ENCODE measurements at regions not wholly inside any gene's neighbourhood (a gene's known extent, or its start where the extent isn't known, plus 50 kb on each side); places are given as distances from the start of the nearest gene placed in this dataset.
A peak's percentile ranks its signal among the peaks of the same experiment; 100 is the strongest.

DNA sequence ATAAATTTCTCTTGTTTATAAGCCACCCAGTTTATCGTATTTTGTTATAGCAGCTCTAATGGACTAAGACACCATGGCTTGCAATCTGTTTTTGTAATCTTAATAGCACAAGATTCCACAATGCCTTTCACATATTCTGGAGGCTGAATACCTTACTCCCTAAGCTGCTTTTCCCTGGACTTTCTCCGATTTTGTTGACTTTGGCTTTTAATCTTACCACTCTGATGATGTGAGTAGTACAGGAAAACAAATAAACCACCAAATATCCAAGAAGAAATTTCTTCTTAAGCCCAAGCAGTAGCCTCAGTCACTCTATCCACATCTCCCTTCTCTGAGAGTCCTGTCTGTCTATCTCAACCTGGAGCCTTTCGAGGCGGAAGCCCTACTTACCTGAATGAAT is 838.6 kb downstream of the LTN1 start:
- Mint-ChIP-seq H3K27me3 (ENCODE audit: low read depth in 3 of 3) (no peaks in the 10 kb centered on the region), H3K4me3 (no peak overlapping the region), H3K9me3 (peaks cover 0 to 2% (median 0%) of the 10 kb centered on the region in 7 donors), H3K36me3 (no peaks in the 10 kb centered on the region), H3K27ac (no peak overlapping the region), H3K4me1 (no peaks in the 10 kb centered on the region)
- no peak for DNase-seq
- no peaks in the 10 kb centered on the region for H3K36me3 ChIP-seq (replicated peaks in 1 of 2; ENCODE audit: control insufficient read depth in 1 of 2, insufficient read depth in 2 of 2, low read length in 2 of 2)
- no peak overlapping the region for H3K9ac ChIP-seq (ENCODE audit: insufficient read depth, low read length, poor library complexity, severe bottlenecking)
- TF ChIP-seq, protein P1, sequence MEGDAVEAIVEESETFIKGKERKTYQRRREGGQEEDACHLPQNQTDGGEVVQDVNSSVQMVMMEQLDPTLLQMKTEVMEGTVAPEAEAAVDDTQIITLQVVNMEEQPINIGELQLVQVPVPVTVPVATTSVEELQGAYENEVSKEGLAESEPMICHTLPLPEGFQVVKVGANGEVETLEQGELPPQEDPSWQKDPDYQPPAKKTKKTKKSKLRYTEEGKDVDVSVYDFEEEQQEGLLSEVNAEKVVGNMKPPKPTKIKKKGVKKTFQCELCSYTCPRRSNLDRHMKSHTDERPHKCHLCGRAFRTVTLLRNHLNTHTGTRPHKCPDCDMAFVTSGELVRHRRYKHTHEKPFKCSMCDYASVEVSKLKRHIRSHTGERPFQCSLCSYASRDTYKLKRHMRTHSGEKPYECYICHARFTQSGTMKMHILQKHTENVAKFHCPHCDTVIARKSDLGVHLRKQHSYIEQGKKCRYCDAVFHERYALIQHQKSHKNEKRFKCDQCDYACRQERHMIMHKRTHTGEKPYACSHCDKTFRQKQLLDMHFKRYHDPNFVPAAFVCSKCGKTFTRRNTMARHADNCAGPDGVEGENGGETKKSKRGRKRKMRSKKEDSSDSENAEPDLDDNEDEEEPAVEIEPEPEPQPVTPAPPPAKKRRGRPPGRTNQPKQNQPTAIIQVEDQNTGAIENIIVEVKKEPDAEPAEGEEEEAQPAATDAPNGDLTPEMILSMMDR (IDR thresholded peaks at IDR 0.05) = no peak
- no peaks in the 10 kb centered on the region for H3K79me2 ChIP-seq (ENCODE audit: insufficient read depth, low read length)
- no peak overlapping the region for H2AFZ ChIP-seq (ENCODE audit: insufficient read depth, low read depth, low read length, poor library complexity, severe bottlenecking)
- WGBS (ENCODE audit: insufficient coverage) = no CpG with 5 or more reads among the region's 4 CpGs
- no peak overlapping the region for H3K4me3 ChIP-seq (replicated peaks in 1 of 3; ENCODE audit: low read depth in 2 of 3, low read length in 3 of 3)
- no peaks in the 10 kb centered on the region for H3K4me1 ChIP-seq (ENCODE audit: control insufficient read depth in 1 of 2, insufficient read depth in 2 of 2, low read length in 2 of 2)
- no peak overlapping the region for H3K27ac ChIP-seq (ENCODE audit: low read depth in 1 of 2, low read length in 2 of 2)
- H3K27me3 ChIP-seq (ENCODE audit: control insufficient read depth in 2 of 2, insufficient read depth in 2 of 2, low read length in 2 of 2) = no peaks in the 10 kb centered on the region
- H4K20me1 ChIP-seq (ENCODE audit: insufficient read depth, low read length) = no peaks in the 10 kb centered on the region
- H3K4me2 ChIP-seq (replicated peaks; ENCODE audit: extremely low read depth, low read length, poor library complexity, severe bottlenecking) = no peak overlapping the region
- H3K9me3 ChIP-seq (replicated peaks in 1 of 2; ENCODE audit: control insufficient read depth in 1 of 2, insufficient read depth in 1 of 2, low read length in 2 of 2) = no peaks in the 10 kb centered on the region
- intact Hi-C loops (cut with micrococcal nuclease) = no loop called here

- Histone ChIP-seq H3K9me3 (replicated peaks in 1 of 2; ENCODE audit: control insufficient read depth in 1 of 2, insufficient read depth in 1 of 2, low read length in 2 of 2) (no peaks in the 10 kb centered on the region), H3K36me3 (replicated peaks in 1 of 2; ENCODE audit: control insufficient read depth in 1 of 2, insufficient read depth in 2 of 2, low read length in 2 of 2) (no peaks in the 10 kb centered on the region), H3K4me1 (ENCODE audit: control insufficient read depth in 1 of 2, insufficient read depth in 2 of 2, low read length in 2 of 2) (no peaks in the 10 kb centered on the region), H3K27me3 (ENCODE audit: control insufficient read depth in 2 of 2, insufficient read depth in 2 of 2, low read length in 2 of 2) (no peaks in the 10 kb centered on the region), H2AFZ (ENCODE audit: insufficient read depth, low read depth, low read length, poor library complexity, severe bottlenecking) (no peak overlapping the region), H3K4me3 (replicated peaks in 1 of 3; ENCODE audit: low read depth in 2 of 3, low read length in 3 of 3) (no peak overlapping the region), H3K27ac (ENCODE audit: low read depth in 1 of 2, low read length in 2 of 2) (no peak overlapping the region), H3K9ac (ENCODE audit: insufficient read depth, low read length, poor library complexity, severe bottlenecking) (no peak overlapping the region), H3K4me2 (replicated peaks; ENCODE audit: extremely low read depth, low read length, poor library complexity, severe bottlenecking) (no peak overlapping the region), H3K79me2 (ENCODE audit: insufficient read depth, low read length) (no peaks in the 10 kb centered on the region), H4K20me1 (ENCODE audit: insufficient read depth, low read length) (no peaks in the 10 kb centered on the region)
- no peaks in the 10 kb centered on the region for H3K4me1 Mint-ChIP-seq
- H3K9me3 Mint-ChIP-seq = peaks cover 0 to 4% (median 0%) of the 10 kb centered on the region in 7 donors
- no CpG with 5 or more reads among the region's 1 CpG for WGBS (ENCODE audit: insufficient coverage)
- H3K4me3 Mint-ChIP-seq = no peak overlapping the region
- H3K27me3 Mint-ChIP-seq (ENCODE audit: low read depth in 3 of 3) = no peaks in the 10 kb centered on the region
- intact Hi-C loops (cut with micrococcal nuclease) = no loop called here
- peak in 1 of 3 donors; percentile 15 for DNase-seq
- H3K36me3 Mint-ChIP-seq = no peaks in the 10 kb centered on the region
- TF ChIP-seq, protein P1 (IDR thresholded peaks at IDR 0.05) = no peak
- H3K27ac Mint-ChIP-seq = no peak overlapping the region
Measured at GRCh38 chr21:28152732-28153131, 839.9 kb downstream of the LTN1 start.
